NCI-H510A (cell line): ENCODE measurements at regions not wholly inside any gene's neighbourhood (a gene's known extent, or its start where the extent isn't known, plus 50 kb on each side); places are given as distances from the start of the nearest gene placed in this dataset.

ENCODE experiments used
- DNase-seq: peaks from one replicate; lab custom pipeline; 2025; lab: John Stamatoyannopoulos, UW

- no peak for DNase-seq
Observed at GRCh38 chr3:162302983-162303624, 806.5 kb downstream of the OTOL1 start.

GRCh38 chr3:162317046-162317445, 820.4 kb downstream of the OTOL1 start:
- no peak for DNase-seq

- no peak for DNase-seq
Observed at GRCh38 chr3:162328649-162329048, 832.0 kb downstream of the OTOL1 start.

- no peak for DNase-seq
Observed at GRCh38 chr3:162329514-162329913, 832.9 kb downstream of the OTOL1 start.

GRCh38 chr3:162332344-162332743, 835.7 kb downstream of the OTOL1 start:
- no peak for DNase-seq

- DNase-seq: no peak
Observed at GRCh38 chr3:162334537-162334936, 837.9 kb downstream of the OTOL1 start.

GRCh38 chr3:162337630-162338029, 841.0 kb downstream of the OTOL1 start:
- no peak for DNase-seq

- no peak for DNase-seq
Observed at GRCh38 chr3:162338514-162338913, 841.9 kb downstream of the OTOL1 start.

GRCh38 chr3:162348912-162349311, 852.3 kb downstream of the OTOL1 start:
- DNase-seq: no peak

- no peak for DNase-seq
Observed at GRCh38 chr3:162353414-162353813, 856.8 kb downstream of the OTOL1 start.

GRCh38 chr3:162354356-162354755, 857.7 kb downstream of the OTOL1 start:
- no peak for DNase-seq

GRCh38 chr3:162365066-162365719, 868.6 kb downstream of the OTOL1 start:
- no peak for DNase-seq

GRCh38 chr3:162366166-162366766, 869.7 kb downstream of the OTOL1 start:
- DNase-seq: no peak

GRCh38 chr3:162367429-162368260, 871.0 kb downstream of the OTOL1 start:
- DNase-seq: no peak

GRCh38 chr3:162368417-162368816, 871.8 kb downstream of the OTOL1 start:
- no peak for DNase-seq

- no peak for DNase-seq
Observed at GRCh38 chr3:162369306-162369705, 872.7 kb downstream of the OTOL1 start.

- no peak for DNase-seq
Observed at GRCh38 chr3:162370141-162370540, 873.5 kb downstream of the OTOL1 start.

GRCh38 chr3:162376761-162377160, 880.2 kb downstream of the OTOL1 start:
- no peak for DNase-seq

GRCh38 chr3:162377608-162378007, 881.0 kb downstream of the OTOL1 start:
- no peak for DNase-seq

GRCh38 chr3:162385387-162385786, 888.8 kb downstream of the OTOL1 start:
- DNase-seq: no peak

- DNase-seq: no peak
Observed at GRCh38 chr3:162390891-162391290, 894.3 kb downstream of the OTOL1 start.

GRCh38 chr3:162391301-162391700, 894.7 kb downstream of the OTOL1 start:
- DNase-seq: no peak

GRCh38 chr3:162395496-162395895, 898.9 kb downstream of the OTOL1 start:
- no peak for DNase-seq
